ENCODE measurements at regions not wholly inside any gene's neighbourhood (a gene's known extent, or its start where the extent isn't known, plus 50 kb on each side); places are given as distances from the start of the nearest gene placed in this dataset.

DNA sequence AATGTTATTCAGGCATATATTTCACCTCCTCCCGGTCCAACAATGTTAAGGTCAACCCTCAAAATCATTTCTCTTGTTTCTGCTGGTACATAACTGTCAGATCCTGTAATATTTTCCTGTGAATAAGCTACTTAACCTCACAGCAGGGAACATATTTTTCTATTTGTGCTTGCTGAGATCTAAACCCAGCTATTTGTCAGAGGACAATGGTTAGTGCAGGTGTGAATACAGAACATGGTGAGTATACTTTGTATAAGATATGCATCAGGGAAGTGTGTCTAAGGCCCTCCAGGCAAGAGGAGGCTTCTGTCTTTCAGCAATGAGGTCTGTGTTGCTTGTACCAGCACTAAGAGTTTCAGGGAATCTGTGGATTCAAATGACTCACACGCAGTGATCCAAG lies 970.6 kb downstream of the NCAM2 start:
- ChIA-PET CTCF (no interaction called here), POLR2A (no interaction called here)
- Mint-ChIP-seq H3K36me3 (ENCODE audit: low read depth) (no peaks in the 10 kb centered on the region), H3K27me3 (no peaks in the 10 kb centered on the region), H3K27ac (no peak overlapping the region), H3K4me3 (no peak overlapping the region), H3K4me1 (ENCODE audit: low read depth) (no peaks in the 10 kb centered on the region), H3K9me3 (peaks cover 4% of the 10 kb centered on the region)
- intact Hi-C loops (cut with DNase I, micrococcal nuclease), result no loop called here
- H3K4me3 ChIP-seq (ENCODE audit: low read length), result no peak overlapping the region
- H3K4me1 ChIP-seq (ENCODE audit: insufficient read depth, low read length), result no peaks in the 10 kb centered on the region
- no peaks in the 10 kb centered on the region for H3K27me3 ChIP-seq (ENCODE audit: control insufficient read depth in 1 of 2, insufficient read depth in 2 of 2, low read length in 2 of 2)
- ATAC-seq (ENCODE audit: poor library complexity) (no peak), DNase-seq (no peak)
- TF ChIP-seq, protein P1, sequence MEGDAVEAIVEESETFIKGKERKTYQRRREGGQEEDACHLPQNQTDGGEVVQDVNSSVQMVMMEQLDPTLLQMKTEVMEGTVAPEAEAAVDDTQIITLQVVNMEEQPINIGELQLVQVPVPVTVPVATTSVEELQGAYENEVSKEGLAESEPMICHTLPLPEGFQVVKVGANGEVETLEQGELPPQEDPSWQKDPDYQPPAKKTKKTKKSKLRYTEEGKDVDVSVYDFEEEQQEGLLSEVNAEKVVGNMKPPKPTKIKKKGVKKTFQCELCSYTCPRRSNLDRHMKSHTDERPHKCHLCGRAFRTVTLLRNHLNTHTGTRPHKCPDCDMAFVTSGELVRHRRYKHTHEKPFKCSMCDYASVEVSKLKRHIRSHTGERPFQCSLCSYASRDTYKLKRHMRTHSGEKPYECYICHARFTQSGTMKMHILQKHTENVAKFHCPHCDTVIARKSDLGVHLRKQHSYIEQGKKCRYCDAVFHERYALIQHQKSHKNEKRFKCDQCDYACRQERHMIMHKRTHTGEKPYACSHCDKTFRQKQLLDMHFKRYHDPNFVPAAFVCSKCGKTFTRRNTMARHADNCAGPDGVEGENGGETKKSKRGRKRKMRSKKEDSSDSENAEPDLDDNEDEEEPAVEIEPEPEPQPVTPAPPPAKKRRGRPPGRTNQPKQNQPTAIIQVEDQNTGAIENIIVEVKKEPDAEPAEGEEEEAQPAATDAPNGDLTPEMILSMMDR (IDR thresholded peaks at IDR 0.05), result no peak
- H3K27ac ChIP-seq (ENCODE audit: low read depth in 1 of 2, low read length in 2 of 2), result no peak overlapping the region
- H3K9me3 ChIP-seq (ENCODE audit: control insufficient read depth in 1 of 2, insufficient read depth in 1 of 2, low read length in 2 of 2), result peaks cover 0 to 4% of the 10 kb centered on the region in 2 experiments
- no peaks in the 10 kb centered on the region for H3K36me3 ChIP-seq (ENCODE audit: insufficient read depth, low read length)

DNA sequence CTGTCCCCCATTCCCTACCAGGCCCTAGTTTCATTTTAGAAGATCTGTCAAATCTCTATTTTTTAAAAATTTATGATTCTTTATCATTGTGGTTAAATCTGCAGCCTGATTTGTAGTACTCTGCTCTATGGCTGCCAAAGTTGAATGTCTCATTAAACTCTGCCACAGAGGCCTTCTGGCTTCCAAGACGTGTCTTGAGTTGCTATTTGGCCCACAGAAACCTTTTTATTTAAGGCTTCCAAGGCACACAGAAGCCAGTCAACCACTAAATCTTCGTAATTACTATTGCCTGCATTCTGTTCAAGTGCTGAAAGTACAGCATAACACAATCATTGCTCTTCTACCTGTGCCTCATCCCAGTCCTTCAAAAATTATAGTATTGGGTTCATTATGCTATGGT lies 971.0 kb downstream of the NCAM2 start:
- H3K4me1 ChIP-seq (ENCODE audit: insufficient read depth, low read length), result no peaks in the 10 kb centered on the region
- Mint-ChIP-seq H3K27me3 (no peaks in the 10 kb centered on the region), H3K4me3 (no peak overlapping the region), H3K36me3 (ENCODE audit: low read depth) (no peaks in the 10 kb centered on the region), H3K4me1 (ENCODE audit: low read depth) (no peaks in the 10 kb centered on the region), H3K9me3 (peaks cover 4% of the 10 kb centered on the region), H3K27ac (no peak overlapping the region)
- DNase-seq (no peak), ATAC-seq (ENCODE audit: poor library complexity) (no peak)
- no peaks in the 10 kb centered on the region for H3K36me3 ChIP-seq (ENCODE audit: insufficient read depth, low read length)
- TF ChIP-seq, protein P1 (IDR thresholded peaks at IDR 0.05), result no peak
- H3K27ac ChIP-seq (ENCODE audit: low read depth in 1 of 2, low read length in 2 of 2), result no peak overlapping the region
- H3K27me3 ChIP-seq (ENCODE audit: control insufficient read depth in 1 of 2, insufficient read depth in 2 of 2, low read length in 2 of 2), result no peaks in the 10 kb centered on the region
- ChIA-PET CTCF (no interaction called here), POLR2A (no interaction called here)
- H3K9me3 ChIP-seq (ENCODE audit: control insufficient read depth in 1 of 2, insufficient read depth in 1 of 2, low read length in 2 of 2), result peaks cover 0 to 4% of the 10 kb centered on the region in 2 experiments
- no peak overlapping the region for H3K4me3 ChIP-seq (ENCODE audit: low read length)
- intact Hi-C loops (cut with DNase I, micrococcal nuclease), result no loop called here

DNA sequence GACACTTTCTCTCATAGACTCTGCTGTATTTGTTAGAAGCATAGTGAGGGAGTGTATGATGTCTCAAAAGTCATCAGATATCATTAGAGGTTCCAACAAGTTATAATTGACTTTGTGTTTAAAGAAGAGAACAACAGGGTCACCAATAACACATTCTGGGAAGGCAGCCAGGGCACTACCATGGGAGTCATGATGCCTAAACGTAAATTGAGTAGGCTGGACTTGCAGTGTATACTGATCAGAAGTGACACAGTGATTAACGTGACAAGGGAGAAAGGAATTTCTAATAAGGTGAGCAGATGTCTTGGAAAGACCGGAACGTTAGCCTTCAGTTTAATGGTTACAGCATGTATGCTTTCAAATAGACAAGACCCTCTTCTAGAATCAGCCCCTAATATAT lies 973.2 kb downstream of the NCAM2 start:
- Mint-ChIP-seq H3K9me3 (peaks cover 1% of the 10 kb centered on the region), H3K27ac (no peak overlapping the region), H3K27me3 (no peaks in the 10 kb centered on the region), H3K36me3 (ENCODE audit: low read depth) (no peaks in the 10 kb centered on the region), H3K4me1 (ENCODE audit: low read depth) (no peaks in the 10 kb centered on the region), H3K4me3 (no peak overlapping the region)
- no peak for DNase-seq
- no peaks in the 10 kb centered on the region for H3K9me3 ChIP-seq (ENCODE audit: control insufficient read depth in 1 of 2, insufficient read depth in 1 of 2, low read length in 2 of 2)
- CTCF ChIA-PET, result no interaction called here
- H3K4me3 ChIP-seq (ENCODE audit: low read length), result no peak overlapping the region
- H3K27me3 ChIP-seq (ENCODE audit: control insufficient read depth in 1 of 2, insufficient read depth in 2 of 2, low read length in 2 of 2), result no peaks in the 10 kb centered on the region
- no peak for ATAC-seq (ENCODE audit: poor library complexity)
- intact Hi-C loops (cut with DNase I, micrococcal nuclease), result no loop called here
- H3K27ac ChIP-seq (ENCODE audit: low read depth in 1 of 2, low read length in 2 of 2), result no peak overlapping the region
- TF ChIP-seq, protein P1 (IDR thresholded peaks at IDR 0.05), result no peak
- H3K36me3 ChIP-seq (ENCODE audit: insufficient read depth, low read length), result no peaks in the 10 kb centered on the region
- POLR2A ChIA-PET, result no interaction called here
- H3K4me1 ChIP-seq (ENCODE audit: insufficient read depth, low read length), result no peaks in the 10 kb centered on the region

Measured in CD4-positive, alpha-beta T cell (primary cell).